ENCODE measurements at regions not wholly inside any gene's neighbourhood (a gene's known extent, or its start where the extent isn't known, plus 50 kb on each side); places are given as distances from the start of the nearest gene placed in this dataset.

DNA sequence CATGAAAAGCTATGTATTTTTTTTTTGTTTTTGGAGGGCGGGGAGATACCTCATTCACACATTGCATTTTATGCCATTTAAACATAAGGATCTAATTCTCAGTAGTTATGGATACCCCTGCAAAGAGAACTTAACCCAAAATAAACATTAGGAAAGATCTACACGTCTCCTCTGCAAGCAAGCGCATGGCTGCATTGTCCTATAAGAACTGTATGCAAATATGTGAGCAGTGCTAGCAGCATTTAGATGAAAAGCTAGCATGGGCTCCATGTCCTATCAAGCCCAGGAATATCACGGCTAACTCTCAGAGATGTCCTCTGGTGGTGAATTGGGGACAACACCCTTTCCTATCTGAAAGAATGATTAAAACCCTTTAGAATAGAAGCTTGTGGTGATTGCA lies 292.8 kb downstream of the MEX3B start:
- TF ChIP-seq EP300 (IDR thresholded peaks at IDR 0.05) (no peak), POLR2A (IDR thresholded peaks at IDR 0.05) (no peak), CTCF (IDR thresholded peaks at IDR 0.05) (no peak)
- peaks cover 0 to 22% (median 0%) of the 10 kb centered on the region in 4 donors for H3K4me1 ChIP-seq
- H3K27ac ChIP-seq = no peak overlapping the region
- no peaks in the 10 kb centered on the region for H3K27me3 ChIP-seq
- WGBS, 2 donors = 59 to 61% methylated on average over 4 of the region's 4 CpGs
- no peaks in the 10 kb centered on the region for H3K36me3 ChIP-seq
- no peak overlapping the region for H3K4me3 ChIP-seq
- no peak for DNase-seq (ENCODE audit: low spot score in 2 of 2)
- no peaks in the 10 kb centered on the region for H3K9me3 ChIP-seq

GRCh38 chr15:81752546-81752942 lies 293.3 kb downstream of the MEX3B start:
- no peak overlapping the region for H3K27ac ChIP-seq
- no peaks in the 10 kb centered on the region for H3K36me3 ChIP-seq
- 0 to 29% methylated on average over 3 of the region's 3 CpGs for WGBS, 2 donors
- peaks cover 0 to 22% (median 0%) of the 10 kb centered on the region in 4 donors for H3K4me1 ChIP-seq
- H3K27me3 ChIP-seq = no peaks in the 10 kb centered on the region
- no peak overlapping the region for H3K4me3 ChIP-seq
- DNase-seq (ENCODE audit: low spot score in 2 of 2) = peak; percentile 30 to 54
- no peaks in the 10 kb centered on the region for H3K9me3 ChIP-seq
- TF ChIP-seq CTCF (IDR thresholded peaks at IDR 0.05) = no peak
- TF ChIP-seq EP300 (IDR thresholded peaks at IDR 0.05) = peak in 1 of 2 donors; percentile 34

DNA sequence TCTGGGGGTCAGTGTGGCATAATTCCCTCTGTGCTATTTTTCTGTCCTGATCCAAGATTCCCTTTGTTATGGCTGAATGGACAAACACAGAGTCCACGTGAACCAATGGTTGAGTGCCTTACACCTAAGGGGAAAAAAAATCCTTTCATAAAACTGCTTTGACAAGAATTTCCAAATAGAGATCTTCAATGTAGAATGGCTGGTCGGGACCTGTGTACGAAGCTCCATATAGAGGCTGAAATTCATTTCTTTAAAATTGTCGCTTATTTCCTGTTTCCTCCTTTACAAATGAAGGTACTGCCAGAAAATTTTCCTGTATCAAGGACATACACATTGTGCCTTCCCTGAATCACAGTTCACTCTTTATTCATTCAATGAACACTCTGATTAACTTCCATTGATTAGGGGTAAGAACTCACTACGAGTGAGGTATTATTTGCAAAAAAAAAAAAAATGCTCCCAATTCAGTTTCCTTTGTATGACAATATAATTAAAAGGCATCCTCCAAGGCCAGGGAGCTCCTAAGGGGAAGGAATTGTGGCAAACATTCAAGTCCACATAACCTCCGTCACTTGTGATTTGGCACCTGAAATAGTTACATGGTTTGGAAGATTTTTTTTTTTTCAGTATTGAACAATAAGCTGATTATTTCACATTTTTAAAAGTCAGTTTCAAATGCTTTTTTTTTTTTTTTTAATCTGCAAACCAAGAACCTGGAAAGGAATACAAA lies 293.8 kb downstream of the MEX3B start:
- Histone ChIP-seq H3K9me3 (no peaks in the 10 kb centered on the region), H3K36me3 (no peaks in the 10 kb centered on the region), H3K27ac (no peak overlapping the region), H3K4me1 (peaks cover 0 to 22% (median 0%) of the 10 kb centered on the region in 4 donors), H3K27me3 (no peaks in the 10 kb centered on the region), H3K4me3 (no peak overlapping the region)
- no peak for TF ChIP-seq CTCF (IDR thresholded peaks at IDR 0.05)
- no peak for TF ChIP-seq POLR2A (IDR thresholded peaks at IDR 0.05)
- no peak for TF ChIP-seq EP300 (IDR thresholded peaks at IDR 0.05)
- DNase-seq (ENCODE audit: low spot score in 2 of 2) = no peak
- WGBS, 2 donors = 46 to 53% methylated on average over 6 of the region's 6 CpGs

- H3K9me3 ChIP-seq = no peaks in the 10 kb centered on the region
- WGBS, 2 donors = 56 to 57% methylated on average over 7 of the region's 7 CpGs
- peaks cover 0 to 22% (median 0%) of the 10 kb centered on the region in 4 donors for H3K4me1 ChIP-seq
- no peak for TF ChIP-seq POLR2A (IDR thresholded peaks at IDR 0.05)
- TF ChIP-seq EP300 (IDR thresholded peaks at IDR 0.05) = no peak
- no peak for TF ChIP-seq CTCF (IDR thresholded peaks at IDR 0.05)
- H3K4me3 ChIP-seq = no peak overlapping the region
- no peaks in the 10 kb centered on the region for H3K36me3 ChIP-seq
- no peaks in the 10 kb centered on the region for H3K27me3 ChIP-seq
- DNase-seq (ENCODE audit: low spot score in 2 of 2) = no peak
- H3K27ac ChIP-seq = no peak overlapping the region
Observed at GRCh38 chr15:81751256-81751655, 294.6 kb downstream of the MEX3B start.

GRCh38 chr15:81749716-81750375 lies 296.0 kb downstream of the MEX3B start:
- Histone ChIP-seq H3K4me1 (peaks cover 0 to 22% (median 0%) of the 10 kb centered on the region in 4 donors), H3K9me3 (no peaks in the 10 kb centered on the region), H3K4me3 (no peak overlapping the region), H3K36me3 (no peaks in the 10 kb centered on the region), H3K27me3 (no peaks in the 10 kb centered on the region), H3K27ac (no peak overlapping the region)
- TF ChIP-seq EP300 (IDR thresholded peaks at IDR 0.05) (no peak), POLR2A (IDR thresholded peaks at IDR 0.05) (no peak), CTCF (IDR thresholded peaks at IDR 0.05) (no peak)
- DNase-seq (ENCODE audit: low spot score in 2 of 2) = no peak
- 77 to 85% methylated on average over 25 to 26 of the region's 26 CpGs for WGBS, 2 donors
